HG02588 (cell line): ENCODE measurements at regions not wholly inside any gene's neighbourhood (a gene's known extent, or its start where the extent isn't known, plus 50 kb on each side); places are given as distances from the start of the nearest gene placed in this dataset.
"Not testable (repeated sequence)": the region's sequence is repeated elsewhere in the genome, so short reads cannot be mapped to it uniquely, and the experiment has no call there.

Source experiments
- ATAC-seq: cut with Tn5 transposase; IDR thresholded peaks from one replicate; pipeline ENCODE4 v1.9.1; 2021; ENCODE audit warnings: mild to moderate bottlenecking, moderate library complexity; ENCODE audit not compliant: unreplicated experiment

GRCh38 chr21:43291347-43291950 is 122.6 kb downstream of the CRYAA start:
- no peak for ATAC-seq

- ATAC-seq, result no peak
These were observed 121.9 kb downstream of the CRYAA start for GRCh38 chr21:43290421-43291346.

GRCh38 chr21:43289966-43290365 is 121.2 kb downstream of the CRYAA start:
- no peak for ATAC-seq

GRCh38 chr21:43289442-43289841 is 120.6 kb downstream of the CRYAA start:
- ATAC-seq, result no peak

- no peak for ATAC-seq
These were observed 119.3 kb downstream of the CRYAA start for GRCh38 chr21:43287795-43288755.

GRCh38 chr21:43287111-43287760 is 118.4 kb downstream of the CRYAA start:
- no peak for ATAC-seq

GRCh38 chr21:43286196-43286595 is 117.4 kb downstream of the CRYAA start:
- no peak for ATAC-seq

- ATAC-seq, result no peak
These were observed 115.9 kb downstream of the CRYAA start for GRCh38 chr21:43284700-43285099.

- ATAC-seq, result no peak
These were observed 115.4 kb downstream of the CRYAA start for GRCh38 chr21:43284238-43284637.

GRCh38 chr21:43283925-43284221 is 115.1 kb downstream of the CRYAA start:
- ATAC-seq, result not testable (repeated sequence)

GRCh38 chr21:43283136-43283924 is 114.5 kb downstream of the CRYAA start:
- no peak for ATAC-seq

GRCh38 chr21:43282358-43283120 is 113.7 kb downstream of the CRYAA start:
- no peak for ATAC-seq

GRCh38 chr21:43281661-43282357 is 113.0 kb downstream of the CRYAA start:
- ATAC-seq, result no peak

- no peak for ATAC-seq
These were observed 112.3 kb downstream of the CRYAA start for GRCh38 chr21:43280949-43281633.

GRCh38 chr21:43279578-43279894 is 110.7 kb downstream of the CRYAA start:
- no peak for ATAC-seq

GRCh38 chr21:43278766-43279577 is 110.2 kb downstream of the CRYAA start:
- no peak for ATAC-seq

- no peak for ATAC-seq
These were observed 109.6 kb downstream of the CRYAA start for GRCh38 chr21:43278359-43278758.
